ENCODE measurements at regions not wholly inside any gene's neighbourhood (a gene's known extent, or its start where the extent isn't known, plus 50 kb on each side); places are given as distances from the start of the nearest gene placed in this dataset.

DNA sequence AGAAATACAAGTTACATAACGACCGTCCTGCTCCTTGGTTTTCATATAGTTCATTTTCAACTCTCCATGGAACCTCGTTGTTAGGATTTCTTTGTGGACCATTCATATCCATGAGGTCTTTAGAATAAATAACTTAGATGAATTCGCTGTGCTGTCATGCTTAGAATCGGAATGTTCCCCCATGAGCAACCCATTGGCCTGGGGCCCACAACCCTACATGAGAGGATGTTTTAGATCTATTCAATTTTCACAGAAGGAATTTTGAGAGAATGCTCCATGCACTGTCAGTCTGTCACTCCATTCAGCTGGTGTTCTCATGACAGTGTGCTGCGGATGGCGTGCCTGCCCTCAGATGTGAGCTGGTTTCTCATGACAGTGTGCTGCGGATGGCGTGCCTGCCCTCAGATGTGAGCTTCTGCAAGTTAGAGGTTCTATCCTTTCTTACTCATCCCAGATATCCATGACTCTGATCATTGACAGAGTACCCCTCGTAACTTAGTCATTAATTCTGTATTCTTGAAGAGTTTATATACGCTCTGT is 1193.1 kb downstream of the EFNB2 start:
- Histone ChIP-seq H3K36me3 (ENCODE audit: insufficient read depth, low read length) (no peaks in the 10 kb centered on the region), H3K9me3 (ENCODE audit: low read length) (no peaks in the 10 kb centered on the region), H4K20me1 (ENCODE audit: insufficient read depth, low read length) (no peaks in the 10 kb centered on the region), H3K4me3 (ENCODE audit: low read depth, low read length, poor library complexity, severe bottlenecking) (no peak overlapping the region), H3K27me3 (ENCODE audit: insufficient read depth, low read length) (no peaks in the 10 kb centered on the region), H3K79me2 (ENCODE audit: insufficient read depth, low read length) (no peaks in the 10 kb centered on the region), H2AFZ (ENCODE audit: low read length) (no peak overlapping the region), H3K9me2 (ENCODE audit: low read depth, low read length) (no peaks in the 10 kb centered on the region), H3K4me1 (ENCODE audit: insufficient read depth, low read length, severe bottlenecking) (no peaks in the 10 kb centered on the region), H3K4me2 (ENCODE audit: low read length) (no peak overlapping the region), H3K27ac (ENCODE audit: low read depth, low read length, poor library complexity, severe bottlenecking) (no peak overlapping the region), H3F3A (ENCODE audit: insufficient read depth, low read length) (no peaks in the 10 kb centered on the region), H3K9ac (ENCODE audit: low read length) (no peak overlapping the region)
- TF ChIP-seq EZH2 (IDR thresholded peaks at IDR 0.05; ENCODE audit: borderline replicate concordance, low read length), result no peak
- TF ChIP-seq, protein P1, sequence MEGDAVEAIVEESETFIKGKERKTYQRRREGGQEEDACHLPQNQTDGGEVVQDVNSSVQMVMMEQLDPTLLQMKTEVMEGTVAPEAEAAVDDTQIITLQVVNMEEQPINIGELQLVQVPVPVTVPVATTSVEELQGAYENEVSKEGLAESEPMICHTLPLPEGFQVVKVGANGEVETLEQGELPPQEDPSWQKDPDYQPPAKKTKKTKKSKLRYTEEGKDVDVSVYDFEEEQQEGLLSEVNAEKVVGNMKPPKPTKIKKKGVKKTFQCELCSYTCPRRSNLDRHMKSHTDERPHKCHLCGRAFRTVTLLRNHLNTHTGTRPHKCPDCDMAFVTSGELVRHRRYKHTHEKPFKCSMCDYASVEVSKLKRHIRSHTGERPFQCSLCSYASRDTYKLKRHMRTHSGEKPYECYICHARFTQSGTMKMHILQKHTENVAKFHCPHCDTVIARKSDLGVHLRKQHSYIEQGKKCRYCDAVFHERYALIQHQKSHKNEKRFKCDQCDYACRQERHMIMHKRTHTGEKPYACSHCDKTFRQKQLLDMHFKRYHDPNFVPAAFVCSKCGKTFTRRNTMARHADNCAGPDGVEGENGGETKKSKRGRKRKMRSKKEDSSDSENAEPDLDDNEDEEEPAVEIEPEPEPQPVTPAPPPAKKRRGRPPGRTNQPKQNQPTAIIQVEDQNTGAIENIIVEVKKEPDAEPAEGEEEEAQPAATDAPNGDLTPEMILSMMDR (IDR thresholded peaks at IDR 0.05; ENCODE audit: low read length), result no peak

DNA sequence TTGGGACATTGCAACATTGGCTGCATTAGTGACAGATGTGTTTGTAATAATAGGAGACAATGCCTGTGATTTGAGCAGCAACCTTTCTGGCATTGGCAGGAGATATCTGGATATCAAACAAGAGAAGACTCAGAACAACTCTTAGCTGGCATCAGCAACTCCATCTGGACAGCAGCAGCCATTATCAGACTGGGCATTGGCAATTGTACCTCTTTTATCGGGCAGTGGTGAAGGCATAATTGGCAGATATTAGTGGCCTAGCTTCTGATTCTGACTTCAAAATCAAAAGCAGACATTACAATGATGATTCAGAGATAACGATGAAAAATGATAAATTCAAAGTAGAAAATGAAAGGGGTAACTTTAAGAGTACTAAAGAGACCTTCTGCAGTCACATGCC is 1193.7 kb downstream of the EFNB2 start:
- H3K36me3 ChIP-seq (ENCODE audit: insufficient read depth, low read length), result no peaks in the 10 kb centered on the region
- no peak overlapping the region for H3K4me2 ChIP-seq (ENCODE audit: low read length)
- no peaks in the 10 kb centered on the region for H3F3A ChIP-seq (ENCODE audit: insufficient read depth, low read length)
- H3K9ac ChIP-seq (ENCODE audit: low read length), result no peak overlapping the region
- H3K9me3 ChIP-seq (ENCODE audit: low read length), result no peaks in the 10 kb centered on the region
- no peaks in the 10 kb centered on the region for H4K20me1 ChIP-seq (ENCODE audit: insufficient read depth, low read length)
- no peak overlapping the region for H2AFZ ChIP-seq (ENCODE audit: low read length)
- H3K4me1 ChIP-seq (ENCODE audit: insufficient read depth, low read length, severe bottlenecking), result no peaks in the 10 kb centered on the region
- H3K9me2 ChIP-seq (ENCODE audit: low read depth, low read length), result no peaks in the 10 kb centered on the region
- H3K27ac ChIP-seq (ENCODE audit: low read depth, low read length, poor library complexity, severe bottlenecking), result no peak overlapping the region
- H3K4me3 ChIP-seq (ENCODE audit: low read depth, low read length, poor library complexity, severe bottlenecking), result no peak overlapping the region
- TF ChIP-seq EZH2 (IDR thresholded peaks at IDR 0.05; ENCODE audit: borderline replicate concordance, low read length), result no peak
- TF ChIP-seq, protein P1 (IDR thresholded peaks at IDR 0.05; ENCODE audit: low read length), result no peak
- H3K79me2 ChIP-seq (ENCODE audit: insufficient read depth, low read length), result no peaks in the 10 kb centered on the region
- no peaks in the 10 kb centered on the region for H3K27me3 ChIP-seq (ENCODE audit: insufficient read depth, low read length)

DNA sequence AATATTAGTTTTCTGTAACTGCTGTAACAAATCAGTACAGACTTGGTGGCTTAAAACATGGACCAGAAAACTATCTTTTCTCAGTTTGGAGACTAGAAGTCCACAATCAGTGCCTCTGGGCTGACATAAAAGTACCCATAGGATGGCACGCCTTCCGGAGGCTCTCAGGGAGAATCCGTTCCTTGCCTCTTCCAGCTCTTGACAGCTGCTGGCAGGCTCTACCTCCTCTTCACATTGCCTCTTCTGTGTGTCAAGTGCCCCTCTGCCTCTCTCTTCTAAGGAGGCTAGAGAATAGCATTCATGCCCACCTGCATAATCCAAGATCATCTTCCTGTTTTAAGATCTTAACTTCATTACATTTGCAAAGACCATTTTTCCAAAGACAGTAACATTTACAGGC is 1194.2 kb downstream of the EFNB2 start:
- Histone ChIP-seq H3K9me3 (ENCODE audit: low read length) (no peaks in the 10 kb centered on the region), H2AFZ (ENCODE audit: low read length) (no peak overlapping the region), H3K79me2 (ENCODE audit: insufficient read depth, low read length) (no peaks in the 10 kb centered on the region), H3K36me3 (ENCODE audit: insufficient read depth, low read length) (no peaks in the 10 kb centered on the region), H3K9ac (ENCODE audit: low read length) (no peak overlapping the region), H3K27me3 (ENCODE audit: insufficient read depth, low read length) (no peaks in the 10 kb centered on the region), H3K4me2 (ENCODE audit: low read length) (no peak overlapping the region), H4K20me1 (ENCODE audit: insufficient read depth, low read length) (no peaks in the 10 kb centered on the region), H3K4me3 (ENCODE audit: low read depth, low read length, poor library complexity, severe bottlenecking) (no peak overlapping the region), H3F3A (ENCODE audit: insufficient read depth, low read length) (no peaks in the 10 kb centered on the region), H3K27ac (ENCODE audit: low read depth, low read length, poor library complexity, severe bottlenecking) (no peak overlapping the region), H3K4me1 (ENCODE audit: insufficient read depth, low read length, severe bottlenecking) (no peaks in the 10 kb centered on the region), H3K9me2 (ENCODE audit: low read depth, low read length) (no peaks in the 10 kb centered on the region)
- no peak for TF ChIP-seq EZH2 (IDR thresholded peaks at IDR 0.05; ENCODE audit: borderline replicate concordance, low read length)
- TF ChIP-seq, protein P1 (IDR thresholded peaks at IDR 0.05; ENCODE audit: low read length), result no peak
